GM23338 (cell line): ENCODE measurements at regions not wholly inside any gene's neighbourhood (a gene's known extent, or its start where the extent isn't known, plus 50 kb on each side); places are given as distances from the start of the nearest gene placed in this dataset.

ENCODE experiments used
- ATAC-seq: fragments of 200-7000 bp; cut with Tn5 transposase; 3 replicates; pipeline ENCODE4 v1.9.1; 2020
- DNase-seq: peaks from one replicate; pipeline ENCODE4 v3.0.0-alpha.2; 2015; ENCODE audit warnings: low spot score
- H2AFZ ChIP-seq: fragments of 200-600 bp; sonication (generic); 2 replicates; pipeline ENCODE4 v1.8.0; 2016; ENCODE audit warnings: antibody characterized with exemption, mild to moderate bottlenecking, moderate library complexity
- H3F3A ChIP-seq: fragments of 200-600 bp; sonication (generic); replicated peaks from 2 replicates; pipeline ENCODE4 v1.8.0; 2017; ENCODE audit warnings: antibody characterized with exemption, mixed run types, low read depth
- H3K27ac ChIP-seq: fragments of 200-600 bp; sonication (generic); 2 replicates; pipeline ENCODE4 v1.6.1; 2016; ENCODE audit warnings: low read depth
- H3K27me3 ChIP-seq: fragments of 200-600 bp; sonication (generic); 2 replicates; pipeline ENCODE4 v1.8.0; 2016; ENCODE audit warnings: mild to moderate bottlenecking, mixed run types, moderate library complexity; ENCODE audit not compliant: insufficient read depth
- H3K36me3 ChIP-seq: fragments of 200-600 bp; sonication (generic); 2 replicates; pipeline ENCODE4 v1.8.0; 2016; ENCODE audit warnings: mild to moderate bottlenecking; ENCODE audit not compliant: insufficient read depth
- H3K4me1 ChIP-seq: fragments of 200-600 bp; sonication (generic); 2 replicates; pipeline ENCODE4 v1.8.0; 2016; ENCODE audit warnings: mild to moderate bottlenecking, moderate library complexity; ENCODE audit not compliant: insufficient read depth
- H3K4me2 ChIP-seq: fragments of 200-600 bp; sonication (generic); 2 replicates; pipeline ENCODE4 v1.7.1; 2017; ENCODE audit warnings: mixed run types
- H3K4me3 ChIP-seq: fragments of 200-600 bp; sonication (generic); 2 replicates; pipeline ENCODE4 v1.6.1; 2016; ENCODE audit warnings: mixed run types
- H3K79me2 ChIP-seq: fragments of 200-600 bp; sonication (generic); replicated peaks from 2 replicates; pipeline ENCODE4 v1.8.0; 2017; ENCODE audit warnings: mild to moderate bottlenecking; ENCODE audit not compliant: insufficient read depth
- H3K9me2 ChIP-seq: fragments of 200-600 bp; sonication (generic); 2 replicates; pipeline ENCODE4 v1.8.0; 2017; ENCODE audit not compliant: insufficient read depth
- H4K20me1 ChIP-seq: fragments of 200-600 bp; sonication (generic); replicated peaks from 2 replicates; pipeline ENCODE4 v1.8.0; 2017; ENCODE audit warnings: mild to moderate bottlenecking; ENCODE audit not compliant: insufficient read depth
- H3K27ac Mint-ChIP-seq: 2 replicates; pipeline ENCODE4 v1.8.0; 2020; ENCODE audit warnings: inconsistent platforms, mild to moderate bottlenecking, moderate library complexity, mixed read lengths
- H3K27me3 Mint-ChIP-seq: 3 replicates; pipeline ENCODE4 v1.8.0; 2022; ENCODE audit warnings: low read depth, mild to moderate bottlenecking, moderate library complexity, mixed read lengths, inconsistent platforms; ENCODE audit not compliant: insufficient read depth, poor library complexity
- H3K36me3 Mint-ChIP-seq: 3 replicates; pipeline ENCODE4 v1.8.0; 2021; ENCODE audit warnings: low read depth, mild to moderate bottlenecking, inconsistent platforms, moderate library complexity, mixed read lengths
- H3K4me1 Mint-ChIP-seq: 3 replicates; pipeline ENCODE4 v1.8.0; 2020; ENCODE audit warnings: mild to moderate bottlenecking, inconsistent platforms, mixed read lengths
- H3K4me3 Mint-ChIP-seq: 3 replicates; pipeline ENCODE4 v1.8.0; 2021; ENCODE audit warnings: moderate library complexity, mild to moderate bottlenecking, inconsistent platforms, mixed read lengths
- H3K9me3 Mint-ChIP-seq: 3 replicates; pipeline ENCODE4 v1.8.0; 2020; ENCODE audit warnings: moderate library complexity, mild to moderate bottlenecking, inconsistent platforms, mixed read lengths
- CREB1 ChIP-seq: fragments of 250-450 bp; sonication (Bioruptor Pico); IDR thresholded peaks from 2 replicates; pipeline ENCODE4 v1.5.0; 2020; ENCODE audit warnings: low read depth, mild to moderate bottlenecking, moderate library complexity
- CTCF ChIP-seq, 2 experiments: fragments of 200-600 bp in 1 of 2; sonication (generic) in 1 of 2; conservative IDR thresholded peaks; 2 replicates each; pipeline versions ENCODE4 v1.5.1 to v1.6.1; 2016 to 2017; ENCODE audit warnings: antibody characterized with exemption in 2 of 2, low read depth in 2 of 2, mild to moderate bottlenecking in 2 of 2, moderate library complexity in 1 of 2
- ETS1 ChIP-seq: IDR thresholded peaks from 2 replicates; pipeline ENCODE4 v1.6.1; 2016; ENCODE audit warnings: antibody characterized with exemption
- EZH2 ChIP-seq: fragments of 200-600 bp; sonication (generic); IDR thresholded peaks from one replicate; pipeline ENCODE4 v1.8.0; 2017; ENCODE audit warnings: antibody characterized with exemption, mild to moderate bottlenecking, low read depth; ENCODE audit not compliant: unreplicated experiment
- EZH2phosphoT487 ChIP-seq: fragments of 200-600 bp; sonication (generic); IDR thresholded peaks from one replicate; pipeline ENCODE4 v1.8.1; 2018; ENCODE audit warnings: antibody characterized with exemption; ENCODE audit not compliant: unreplicated experiment
- JUNB ChIP-seq: IDR thresholded peaks from one replicate; pipeline ENCODE4 v1.6.1; 2016; ENCODE audit warnings: antibody characterized with exemption; ENCODE audit not compliant: unreplicated experiment
- NANOG ChIP-seq: IDR thresholded peaks from 2 replicates; pipeline ENCODE4 v1.6.1; 2016; ENCODE audit warnings: antibody characterized with exemption, borderline replicate concordance
- POLR2AphosphoS5 ChIP-seq: IDR thresholded peaks from 2 replicates; pipeline ENCODE4 v1.6.1; 2016; ENCODE audit warnings: antibody characterized with exemption, low read depth
- REST ChIP-seq: IDR thresholded peaks from one replicate; pipeline ENCODE4 v1.6.1; 2018; ENCODE audit warnings: antibody characterized with exemption; ENCODE audit not compliant: unreplicated experiment
- STAT1 ChIP-seq: IDR thresholded peaks from one replicate; pipeline ENCODE4 v1.6.1; 2016; ENCODE audit warnings: antibody characterized with exemption; ENCODE audit not compliant: unreplicated experiment
- ZNF114 ChIP-seq: fragments of 250-450 bp; sonication (Bioruptor Pico); IDR thresholded peaks from 2 replicates; pipeline ENCODE4 v1.5.0; 2020; ENCODE audit warnings: mild to moderate bottlenecking, moderate library complexity
- ZNF331 ChIP-seq: fragments of 250-450 bp; sonication (Bioruptor Pico); IDR thresholded peaks from 2 replicates; pipeline ENCODE4 v1.5.0; 2020; ENCODE audit warnings: low read depth, mild to moderate bottlenecking, moderate library complexity
- TF ChIP-seq, protein P1 (sequence below): fragments of 250-450 bp; sonication (Bioruptor Pico); IDR thresholded peaks from 2 replicates; pipeline ENCODE4 v1.5.0; 2020; ENCODE audit warnings: mild to moderate bottlenecking, moderate library complexity

DNA sequence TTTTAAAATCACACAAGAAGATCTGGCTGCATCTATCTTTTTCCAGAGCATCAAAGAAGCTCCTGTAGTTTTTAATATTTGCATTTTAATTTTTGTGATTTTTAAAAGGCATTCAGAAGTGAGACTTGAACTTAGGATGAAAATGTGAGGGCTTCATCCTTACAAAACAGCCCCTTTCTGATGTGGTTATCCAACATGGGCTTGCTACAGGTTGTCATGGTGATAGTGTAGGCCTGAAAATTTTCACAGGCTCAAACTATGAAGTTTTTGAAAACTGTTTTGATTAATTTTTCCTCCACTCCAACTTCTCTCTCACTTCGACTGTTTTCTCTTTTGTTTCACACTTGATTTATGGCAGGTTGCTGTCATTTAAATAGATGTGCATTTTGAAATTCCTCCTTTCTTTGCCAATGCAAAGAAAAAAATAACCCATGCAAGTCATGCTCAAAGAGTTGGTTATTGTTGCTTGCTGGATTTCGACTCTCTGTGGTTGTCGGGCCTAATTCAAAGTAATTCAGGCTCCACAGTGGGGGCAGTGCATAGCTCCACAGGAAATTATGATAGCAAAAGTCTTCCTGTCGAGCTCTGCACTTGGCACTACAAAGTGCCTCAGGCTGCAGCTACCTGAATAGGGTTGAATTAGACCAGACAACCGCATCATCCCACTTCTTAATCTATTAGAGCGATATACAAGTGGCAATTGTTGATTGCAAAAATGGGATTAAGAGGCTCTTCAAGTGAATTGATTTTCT, 201.0 kb upstream of the GPR101 start:
- no peak for ATAC-seq

More for the DNA sequence above, 201.0 kb upstream of the GPR101 start:
- TF ChIP-seq ZNF331 (CRISPR knock-in tag) (no peak), STAT1 (no peak), CREB1 (CRISPR knock-in tag) (no peak), ETS1 (no peak), EZH2phosphoT487 (no peak), JUNB (no peak), NANOG (no peak), CTCF (conservative IDR thresholded peaks at IDR 0.05; ENCODE audit: low read depth in 2 of 2) (no peak), EZH2 (no peak), ZNF114 (no peak), REST (no peak), POLR2AphosphoS5 (no peak)
- TF ChIP-seq, protein P1, sequence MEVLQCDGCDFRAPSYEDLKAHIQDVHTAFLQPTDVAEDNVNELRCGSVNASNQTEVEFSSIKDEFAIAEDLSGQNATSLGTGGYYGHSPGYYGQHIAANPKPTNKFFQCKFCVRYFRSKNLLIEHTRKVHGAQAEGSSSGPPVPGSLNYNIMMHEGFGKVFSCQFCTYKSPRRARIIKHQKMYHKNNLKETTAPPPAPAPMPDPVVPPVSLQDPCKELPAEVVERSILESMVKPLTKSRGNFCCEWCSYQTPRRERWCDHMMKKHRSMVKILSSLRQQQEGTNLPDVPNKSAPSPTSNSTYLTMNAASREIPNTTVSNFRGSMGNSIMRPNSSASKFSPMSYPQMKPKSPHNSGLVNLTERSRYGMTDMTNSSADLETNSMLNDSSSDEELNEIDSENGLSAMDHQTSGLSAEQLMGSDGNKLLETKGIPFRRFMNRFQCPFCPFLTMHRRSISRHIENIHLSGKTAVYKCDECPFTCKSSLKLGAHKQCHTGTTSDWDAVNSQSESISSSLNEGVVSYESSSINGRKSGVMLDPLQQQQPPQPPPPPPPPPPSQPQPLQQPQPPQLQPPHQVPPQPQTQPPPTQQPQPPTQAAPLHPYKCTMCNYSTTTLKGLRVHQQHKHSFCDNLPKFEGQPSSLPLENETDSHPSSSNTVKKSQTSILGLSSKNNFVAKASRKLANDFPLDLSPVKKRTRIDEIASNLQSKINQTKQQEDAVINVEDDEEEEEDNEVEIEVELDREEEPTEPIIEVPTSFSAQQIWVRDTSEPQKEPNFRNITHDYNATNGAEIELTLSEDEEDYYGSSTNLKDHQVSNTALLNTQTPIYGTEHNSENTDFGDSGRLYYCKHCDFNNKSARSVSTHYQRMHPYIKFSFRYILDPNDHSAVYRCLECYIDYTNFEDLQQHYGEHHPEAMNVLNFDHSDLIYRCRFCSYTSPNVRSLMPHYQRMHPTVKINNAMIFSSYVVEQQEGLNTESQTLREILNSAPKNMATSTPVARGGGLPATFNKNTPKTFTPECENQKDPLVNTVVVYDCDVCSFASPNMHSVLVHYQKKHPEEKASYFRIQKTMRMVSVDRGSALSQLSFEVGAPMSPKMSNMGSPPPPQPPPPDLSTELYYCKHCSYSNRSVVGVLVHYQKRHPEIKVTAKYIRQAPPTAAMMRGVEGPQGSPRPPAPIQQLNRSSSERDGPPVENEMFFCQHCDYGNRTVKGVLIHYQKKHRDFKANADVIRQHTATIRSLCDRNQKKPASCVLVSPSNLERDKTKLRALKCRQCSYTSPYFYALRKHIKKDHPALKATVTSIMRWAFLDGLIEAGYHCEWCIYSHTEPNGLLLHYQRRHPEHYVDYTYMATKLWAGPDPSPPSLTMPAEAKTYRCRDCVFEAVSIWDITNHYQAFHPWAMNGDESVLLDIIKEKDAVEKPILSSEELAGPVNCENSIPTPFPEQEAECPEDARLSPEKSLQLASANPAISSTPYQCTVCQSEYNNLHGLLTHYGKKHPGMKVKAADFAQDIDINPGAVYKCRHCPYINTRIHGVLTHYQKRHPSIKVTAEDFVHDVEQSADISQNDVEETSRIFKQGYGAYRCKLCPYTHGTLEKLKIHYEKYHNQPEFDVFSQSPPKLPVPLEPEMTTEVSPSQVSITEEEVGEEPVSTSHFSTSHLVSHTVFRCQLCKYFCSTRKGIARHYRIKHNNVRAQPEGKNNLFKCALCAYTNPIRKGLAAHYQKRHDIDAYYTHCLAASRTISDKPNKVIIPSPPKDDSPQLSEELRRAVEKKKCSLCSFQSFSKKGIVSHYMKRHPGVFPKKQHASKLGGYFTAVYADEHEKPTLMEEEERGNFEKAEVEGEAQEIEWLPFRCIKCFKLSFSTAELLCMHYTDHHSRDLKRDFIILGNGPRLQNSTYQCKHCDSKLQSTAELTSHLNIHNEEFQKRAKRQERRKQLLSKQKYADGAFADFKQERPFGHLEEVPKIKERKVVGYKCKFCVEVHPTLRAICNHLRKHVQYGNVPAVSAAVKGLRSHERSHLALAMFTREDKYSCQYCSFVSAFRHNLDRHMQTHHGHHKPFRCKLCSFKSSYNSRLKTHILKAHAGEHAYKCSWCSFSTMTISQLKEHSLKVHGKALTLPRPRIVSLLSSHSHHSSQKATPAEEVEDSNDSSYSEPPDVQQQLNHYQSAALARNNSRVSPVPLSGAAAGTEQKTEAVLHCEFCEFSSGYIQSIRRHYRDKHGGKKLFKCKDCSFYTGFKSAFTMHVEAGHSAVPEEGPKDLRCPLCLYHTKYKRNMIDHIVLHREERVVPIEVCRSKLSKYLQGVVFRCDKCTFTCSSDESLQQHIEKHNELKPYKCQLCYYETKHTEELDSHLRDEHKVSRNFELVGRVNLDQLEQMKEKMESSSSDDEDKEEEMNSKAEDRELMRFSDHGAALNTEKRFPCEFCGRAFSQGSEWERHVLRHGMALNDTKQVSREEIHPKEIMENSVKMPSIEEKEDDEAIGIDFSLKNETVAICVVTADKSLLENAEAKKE (CRISPR knock-in tag): no peak
- no peaks in the 10 kb centered on the region for H3K27me3 ChIP-seq
- no peaks in the 10 kb centered on the region for H4K20me1 ChIP-seq
- no peak overlapping the region for H3K4me3 ChIP-seq
- DNase-seq: no peak
- H3F3A ChIP-seq: no peaks in the 10 kb centered on the region
- no peak overlapping the region for H2AFZ ChIP-seq
- no peaks in the 10 kb centered on the region for H3K9me2 ChIP-seq
- no peak overlapping the region; the same call in 1 of the 2 replicates for H3K4me2 ChIP-seq
- no peaks in the 10 kb centered on the region for H3K79me2 ChIP-seq
- peaks cover 23% of the 10 kb centered on the region for H3K4me1 ChIP-seq
- no peaks in the 10 kb centered on the region for H3K36me3 Mint-ChIP-seq
- H3K27ac Mint-ChIP-seq: no peak overlapping the region
- H3K4me1 Mint-ChIP-seq: peaks cover 37% of the 10 kb centered on the region
- no peaks in the 10 kb centered on the region for H3K27me3 Mint-ChIP-seq
- no peak overlapping the region for H3K4me3 Mint-ChIP-seq
- H3K27ac ChIP-seq: no peak overlapping the region
- no peaks in the 10 kb centered on the region for H3K36me3 ChIP-seq
- no peaks in the 10 kb centered on the region for H3K9me3 Mint-ChIP-seq
